Endothelial cell of umbilical vein (primary cell): ENCODE measurements at regions not wholly inside any gene's neighbourhood (a gene's known extent, or its start where the extent isn't known, plus 50 kb on each side); places are given as distances from the start of the nearest gene placed in this dataset.

ENCODE experiments used
- BruUV-seq: library from RNA; stranded (reverse); fragments of 400-500 nt; replicated peaks from 2 replicates; lab custom pipeline; 2021; lab: Mats Ljungman, UMichigan
- CTCF ChIA-PET: fragments of 300-600, 350-600 bp; sonication (Branson Sonifier 250); formaldehyde crosslinking; loops from one replicate; lab custom pipeline; 2021; ENCODE audit warnings: antibody characterized with exemption, inconsistent platforms; lab: Charles Lee
- POLR2A ChIA-PET: fragments of 300-600, 350-600 bp; sonication (Branson Sonifier 250); formaldehyde crosslinking; loops from one replicate; lab custom pipeline; 2021; ENCODE audit warnings: antibody characterized with exemption, inconsistent platforms; lab: Charles Lee
- DNase-seq: peaks from one replicate; pipeline ENCODE4 v3.0.0-alpha.2; 2011; ENCODE audit warnings: low read depth, low spot score
- FAIRE-seq: peaks from 2 replicates; lab custom pipeline; 2011; peaks lifted over from hg19 to GRCh38; lab: Jason Lieb, UNC
- H2AFZ ChIP-seq: 2 replicates; pipeline ENCODE4 v1.6.0; 2012; ENCODE audit warnings: low read depth, low read length, control low read depth, inconsistent platforms
- H3K27ac ChIP-seq: 2 replicates; pipeline ENCODE4 v1.5.1; 2011; ENCODE audit warnings: low read depth, mild to moderate bottlenecking, control low read depth, low read length, moderate library complexity; ENCODE audit not compliant: insufficient read depth
- H3K27me3 ChIP-seq, 2 experiments: 2 replicates each; pipeline versions ENCODE4 v1.6.0 to v1.6.1; 2011; ENCODE audit warnings: low read length in 2 of 2, mixed read lengths in 1 of 2; ENCODE audit not compliant: control insufficient read depth in 2 of 2, insufficient read depth in 2 of 2
- H3K36me3 ChIP-seq, 2 experiments: 2 replicates in 1 of 2; 3 replicates in 1 of 2; pipeline ENCODE4 v1.5.1; 2011; ENCODE audit warnings: low read length in 2 of 2, mild to moderate bottlenecking in 1 of 2, moderate library complexity in 1 of 2; ENCODE audit not compliant: control insufficient read depth in 2 of 2, insufficient read depth in 2 of 2; ENCODE audit errors: extremely low read depth in 1 of 2
- H3K4me1 ChIP-seq: 3 replicates; pipeline ENCODE4 v1.5.1; 2011; ENCODE audit warnings: mild to moderate bottlenecking, low read length; ENCODE audit not compliant: control insufficient read depth, insufficient read depth; ENCODE audit errors: extremely low read depth
- H3K4me2 ChIP-seq: 2 replicates; pipeline ENCODE4 v1.6.1; 2011; ENCODE audit warnings: low read length, control low read depth, mixed read lengths; ENCODE audit not compliant: insufficient read depth
- H3K4me3 ChIP-seq, 3 experiments: fragments of 200-600 bp in 1 of 3; sonication (generic), shearing (Covaris generic) in 1 of 3; replicated peaks in 1 of 3; 2 replicates each; pipeline ENCODE4 v1.5.1; 2011 to 2016; ENCODE audit warnings: control low read depth in 3 of 3, low read length in 3 of 3, mild to moderate bottlenecking in 2 of 3, inconsistent platforms in 1 of 3, low read depth in 1 of 3, moderate library complexity in 1 of 3; ENCODE audit not compliant: insufficient read depth in 1 of 3
- H3K79me2 ChIP-seq: 2 replicates; pipeline ENCODE4 v1.6.0; 2012; ENCODE audit warnings: low read length, inconsistent platforms; ENCODE audit not compliant: control insufficient read depth, insufficient read depth
- H3K9ac ChIP-seq: replicated peaks from 2 replicates; pipeline ENCODE3; 2011; ENCODE audit warnings: low read length, control low read depth; ENCODE audit not compliant: insufficient read depth; ENCODE audit errors: extremely low read depth
- H3K9me1 ChIP-seq: replicated peaks from 3 replicates; pipeline ENCODE4 v1.6.0; 2011; ENCODE audit warnings: mild to moderate bottlenecking, low read length; ENCODE audit not compliant: control insufficient read depth, insufficient read depth; ENCODE audit errors: extremely low read depth
- H3K9me3 ChIP-seq: replicated peaks from 2 replicates; pipeline ENCODE4 v1.5.1; 2012; ENCODE audit warnings: low read length, inconsistent platforms; ENCODE audit not compliant: control insufficient read depth, insufficient read depth
- H4K20me1 ChIP-seq: replicated peaks from 2 replicates; pipeline ENCODE3; 2011; ENCODE audit warnings: mild to moderate bottlenecking, low read length; ENCODE audit not compliant: control insufficient read depth, insufficient read depth; ENCODE audit errors: extremely low read depth
- CTCF ChIP-seq, 2 donors: IDR thresholded peaks; 1 replicate in 1 of 2; 2 replicates in 1 of 2; pipeline ENCODE4 v1.5.1; 2011; ENCODE audit warnings: low read length in 2 of 2, mild to moderate bottlenecking in 2 of 2, moderate library complexity in 2 of 2, control low read depth in 1 of 2, inconsistent platforms in 1 of 2, low read depth in 1 of 2; ENCODE audit not compliant: insufficient read depth in 1 of 2; ENCODE audit errors: extremely low read depth in 1 of 2
- EZH2 ChIP-seq: IDR thresholded peaks from 2 replicates; pipeline ENCODE4 v1.6.1; 2012; ENCODE audit warnings: borderline replicate concordance, low read depth, mild to moderate bottlenecking, moderate library complexity, low read length, inconsistent platforms; ENCODE audit not compliant: severe bottlenecking
- FOS ChIP-seq: IDR thresholded peaks from 2 replicates; pipeline ENCODE4 v1.6.1; 2011; ENCODE audit warnings: mild to moderate bottlenecking, low read length, moderate library complexity, borderline replicate concordance; ENCODE audit not compliant: insufficient read depth
- GATA2 ChIP-seq: IDR thresholded peaks from 2 replicates; pipeline ENCODE4 v1.7.0; 2011; ENCODE audit warnings: low read depth, mild to moderate bottlenecking, moderate library complexity, mixed read lengths, low read length; ENCODE audit not compliant: insufficient read length, insufficient read depth
- JUN ChIP-seq: IDR thresholded peaks from 2 replicates; pipeline ENCODE4 v1.6.1; 2011; ENCODE audit warnings: borderline replicate concordance, low read depth; ENCODE audit not compliant: insufficient read length, insufficient read depth
- MAX ChIP-seq: IDR thresholded peaks from 2 replicates; pipeline ENCODE4 v1.6.1; 2011; ENCODE audit not compliant: insufficient read depth, insufficient read length
- MYC ChIP-seq: IDR thresholded peaks from one replicate; pipeline ENCODE4 v1.6.1; 2011; ENCODE audit warnings: mild to moderate bottlenecking, low read depth, low read length
- POLR2A ChIP-seq: IDR thresholded peaks from 2 replicates; pipeline ENCODE4 v1.6.1; 2012; ENCODE audit warnings: low read depth, mild to moderate bottlenecking, control low read depth, low read length
- POLR2AphosphoS5 ChIP-seq: IDR thresholded peaks from 2 replicates; pipeline ENCODE4 v1.6.1; 2012; ENCODE audit warnings: low read depth, mild to moderate bottlenecking, control low read depth, low read length, moderate library complexity; ENCODE audit not compliant: insufficient read depth
- dilution Hi-C: fragments of 300-500 bp; cut with MboI; formaldehyde crosslinking; loops from one replicate; pipeline ENCODE4 v1.15.0; 2019; ENCODE audit warnings: low sequenced_read_pairs; ENCODE audit not compliant: extremely low pct_ligation_motif_present
- intact Hi-C: fragments of 100-400 bp; cut with micrococcal nuclease; formaldehyde crosslinking; loops from one replicate; pipeline ENCODE4 v1.10.0; 2022

- Histone ChIP-seq H3K36me3 (no peaks in the 10 kb centered on the region), H3K4me2 (no peak overlapping the region), H3K27ac (no peak overlapping the region), H3K9me3 (no peaks in the 10 kb centered on the region), H3K4me3 (no peak overlapping the region), H3K9ac (no peak overlapping the region), H2AFZ (no peak overlapping the region), H4K20me1 (no peaks in the 10 kb centered on the region), H3K79me2 (no peaks in the 10 kb centered on the region), H3K27me3 (no peaks in the 10 kb centered on the region), H3K9me1 (no peaks in the 10 kb centered on the region), H3K4me1 (no peaks in the 10 kb centered on the region)
- TF ChIP-seq CTCF (IDR thresholded peaks at IDR 0.05; ENCODE audit: extremely low read depth in 1 of 2, insufficient read depth in 1 of 2, low read depth in 1 of 2, low read length in 2 of 2) = no peak
- TF ChIP-seq GATA2 = no peak
- no peak for TF ChIP-seq POLR2A
- no peak for TF ChIP-seq FOS
- TF ChIP-seq EZH2 = no peak
- no peak for TF ChIP-seq POLR2AphosphoS5
- TF ChIP-seq JUN = no peak
- no peak for TF ChIP-seq MYC
- TF ChIP-seq MAX = no peak
- intact Hi-C loops = no loop called here
- ChIA-PET POLR2A (no interaction called here), CTCF (no interaction called here)
- BruUV-seq = no TSS peak
- no peak for FAIRE-seq
- DNase-seq = no peak
- dilution Hi-C loops = no loop called here
These were observed 248.0 kb upstream of the SFRP2 start for GRCh38 chr4:154036856-154037255.
